Peyer's patch (tissue), 4 donors: ENCODE measurements at regions not wholly inside any gene's neighbourhood (a gene's known extent, or its start where the extent isn't known, plus 50 kb on each side); places are given as distances from the start of the nearest gene placed in this dataset.
"Not testable (repeated sequence)": the region's sequence is repeated elsewhere in the genome, so short reads cannot be mapped to it uniquely, and the experiment has no call there.

Experiments
- CTCF ChIP-seq, 6 experiments: fragments of 450-650 bp in 4 of 6; fragments of 200-600 bp in 2 of 6; sonication (generic) in 1 of 6; IDR thresholded peaks; one replicate each; pipeline ENCODE4 v1.5.1; 2017 to 2019; ENCODE audit warnings: antibody characterized with exemption in 6 of 6, mild to moderate bottlenecking in 3 of 6, moderate library complexity in 1 of 6
- POLR2A ChIP-seq, 2 donors: fragments of 450-650 bp; IDR thresholded peaks; one replicate each; pipeline ENCODE4 v1.5.1; 2017; ENCODE audit warnings: antibody characterized with exemption in 2 of 2, mild to moderate bottlenecking in 2 of 2, moderate library complexity in 2 of 2

GRCh38 chr15:22651179-22651578, 135.3 kb upstream of the NIPA1 start:
- TF ChIP-seq CTCF, POLR2A (IDR thresholded peaks at IDR 0.05): not testable (repeated sequence)
